Activated CD4-positive, alpha-beta T cell treated with anti-CD3 and anti-CD28 coated beads for 36 hours (primary cell): ENCODE measurements at regions not wholly inside any gene's neighbourhood (a gene's known extent, or its start where the extent isn't known, plus 50 kb on each side); places are given as distances from the start of the nearest gene placed in this dataset.

ENCODE experiments used
- ATAC-seq: fragments of 200-7000 bp; cut with Tn5 transposase; one replicate; pipeline ENCODE4 v1.10.0; 2021; ENCODE audit warnings: mild to moderate bottlenecking, moderate library complexity
- CTCF ChIA-PET: fragments of 350-600 bp; sonication (Branson Sonifier 250); formaldehyde crosslinking; loops from one replicate; lab custom pipeline; 2021; ENCODE audit warnings: antibody characterized with exemption; lab: Charles Lee
- POLR2A ChIA-PET: fragments of 350-600 bp; sonication (Branson Sonifier 250); formaldehyde crosslinking; loops from one replicate; lab custom pipeline; 2021; ENCODE audit warnings: antibody characterized with exemption, inconsistent platforms; lab: Charles Lee
- DNase-seq: peaks from one replicate; pipeline ENCODE4 v3.0.0-alpha.2; 2020
- H3K27ac Mint-ChIP-seq: one replicate; pipeline ENCODE4 v1.8.0; 2021; ENCODE audit warnings: mixed read lengths
- H3K27me3 Mint-ChIP-seq: one replicate; pipeline ENCODE4 v1.8.0; 2021; ENCODE audit warnings: mixed read lengths
- H3K36me3 Mint-ChIP-seq: one replicate; pipeline ENCODE4 v1.8.0; 2021; ENCODE audit warnings: low read depth, mixed read lengths
- H3K4me1 Mint-ChIP-seq: one replicate; pipeline ENCODE4 v1.8.0; 2021; ENCODE audit warnings: mixed read lengths
- H3K4me3 Mint-ChIP-seq: one replicate; pipeline ENCODE4 v1.8.0; 2021; ENCODE audit warnings: mild to moderate bottlenecking, moderate library complexity, mixed read lengths
- H3K9me3 Mint-ChIP-seq: one replicate; pipeline ENCODE4 v1.8.0; 2021; ENCODE audit warnings: low read depth, mixed read lengths
- intact Hi-C, 2 experiments: fragments of 100-400 bp; cut with DNase I in 1 of 2; cut with micrococcal nuclease in 1 of 2; formaldehyde crosslinking; loops; one replicate each; pipeline versions ENCODE4 v1.14.2 to v1.15.1; 2022 to 2024; cut with DNase I, micrococcal nuclease

- H3K36me3 Mint-ChIP-seq, result no peaks in the 10 kb centered on the region
- ATAC-seq (no peak), DNase-seq (no peak)
- H3K4me1 Mint-ChIP-seq, result no peaks in the 10 kb centered on the region
- CTCF ChIA-PET, result no interaction called here
- H3K27ac Mint-ChIP-seq, result no peak overlapping the region
- intact Hi-C loops, result no loop called here
- H3K4me3 Mint-ChIP-seq, result no peak overlapping the region
- POLR2A ChIA-PET, result no interaction called here
- H3K9me3 Mint-ChIP-seq, result no peaks in the 10 kb centered on the region
- H3K27me3 Mint-ChIP-seq, result peaks cover 9% of the 10 kb centered on the region
Observed at GRCh38 chr4:185931375-185931774, 119.4 kb upstream of the SORBS2 start.

GRCh38 chr4:185931986-185932385 lies 120.0 kb upstream of the SORBS2 start:
- POLR2A ChIA-PET, result no interaction called here
- Mint-ChIP-seq H3K36me3 (no peaks in the 10 kb centered on the region), H3K27me3 (peaks cover 9% of the 10 kb centered on the region), H3K4me3 (no peak overlapping the region), H3K9me3 (no peaks in the 10 kb centered on the region), H3K27ac (no peak overlapping the region), H3K4me1 (no peaks in the 10 kb centered on the region)
- intact Hi-C loops, result no loop called here
- DNase-seq (no peak), ATAC-seq (no peak)
- CTCF ChIA-PET, result no interaction called here

GRCh38 chr4:185932491-185932890 lies 120.5 kb upstream of the SORBS2 start:
- H3K9me3 Mint-ChIP-seq, result no peaks in the 10 kb centered on the region
- no peaks in the 10 kb centered on the region for H3K36me3 Mint-ChIP-seq

GRCh38 chr4:185933078-185933581 lies 121.1 kb upstream of the SORBS2 start:
- no peak overlapping the region for H3K4me3 Mint-ChIP-seq
- no peak for ATAC-seq
- CTCF ChIA-PET, result no interaction called here
- DNase-seq, result no peak
- H3K27ac Mint-ChIP-seq, result no peak overlapping the region
- POLR2A ChIA-PET, result no interaction called here
- no peaks in the 10 kb centered on the region for H3K4me1 Mint-ChIP-seq
- intact Hi-C loops, result no loop called here
- H3K36me3 Mint-ChIP-seq, result no peaks in the 10 kb centered on the region
- H3K9me3 Mint-ChIP-seq, result no peaks in the 10 kb centered on the region
- H3K27me3 Mint-ChIP-seq, result peaks cover 9% of the 10 kb centered on the region

More at GRCh38 chr4:185932491-185932890, 120.5 kb upstream of the SORBS2 start:
- intact Hi-C loops, result no loop called here
- Mint-ChIP-seq H3K4me1 (no peaks in the 10 kb centered on the region), H3K27ac (no peak overlapping the region), H3K27me3 (peaks cover 9% of the 10 kb centered on the region), H3K4me3 (no peak overlapping the region)
- ATAC-seq (no peak), DNase-seq (no peak)
- POLR2A ChIA-PET, result no interaction called here
- CTCF ChIA-PET, result no interaction called here

GRCh38 chr4:185936650-185937376 lies 124.8 kb upstream of the SORBS2 start:
- H3K27ac Mint-ChIP-seq, result no peak overlapping the region
- DNase-seq, result no peak
- intact Hi-C loops, result no loop called here
- ChIA-PET CTCF (no interaction called here), POLR2A (interaction anchor here (0.7 kb wide), 1 partner anchor 194 kb away, joined by 3 read pairs; no protein-coding TSS in a partner anchor)
- H3K9me3 Mint-ChIP-seq, result no peaks in the 10 kb centered on the region
- H3K36me3 Mint-ChIP-seq, result no peaks in the 10 kb centered on the region
- H3K4me3 Mint-ChIP-seq, result no peak overlapping the region
- peaks cover 7% of the 10 kb centered on the region for H3K27me3 Mint-ChIP-seq
- no peak for ATAC-seq
- H3K4me1 Mint-ChIP-seq, result no peaks in the 10 kb centered on the region

GRCh38 chr4:185938654-185939053 lies 126.7 kb upstream of the SORBS2 start:
- POLR2A ChIA-PET, result no interaction called here
- Mint-ChIP-seq H3K4me1 (no peaks in the 10 kb centered on the region), H3K4me3 (no peak overlapping the region), H3K36me3 (no peaks in the 10 kb centered on the region), H3K27ac (no peak overlapping the region), H3K27me3 (peaks cover 4% of the 10 kb centered on the region), H3K9me3 (no peaks in the 10 kb centered on the region)
- DNase-seq (no peak), ATAC-seq (no peak)
- intact Hi-C loops, result no loop called here
- CTCF ChIA-PET, result no interaction called here

GRCh38 chr4:185941461-185941860 lies 127.5 kb upstream of the TLR3 start:
- Mint-ChIP-seq H3K4me1 (no peaks in the 10 kb centered on the region), H3K4me3 (no peak overlapping the region), H3K27ac (no peak overlapping the region), H3K27me3 (peaks cover 4% of the 10 kb centered on the region), H3K9me3 (no peaks in the 10 kb centered on the region), H3K36me3 (no peaks in the 10 kb centered on the region)
- DNase-seq, result no peak
- intact Hi-C loops, result no loop called here
- no peak for ATAC-seq
- POLR2A ChIA-PET, result no interaction called here
- CTCF ChIA-PET, result no interaction called here

DNA sequence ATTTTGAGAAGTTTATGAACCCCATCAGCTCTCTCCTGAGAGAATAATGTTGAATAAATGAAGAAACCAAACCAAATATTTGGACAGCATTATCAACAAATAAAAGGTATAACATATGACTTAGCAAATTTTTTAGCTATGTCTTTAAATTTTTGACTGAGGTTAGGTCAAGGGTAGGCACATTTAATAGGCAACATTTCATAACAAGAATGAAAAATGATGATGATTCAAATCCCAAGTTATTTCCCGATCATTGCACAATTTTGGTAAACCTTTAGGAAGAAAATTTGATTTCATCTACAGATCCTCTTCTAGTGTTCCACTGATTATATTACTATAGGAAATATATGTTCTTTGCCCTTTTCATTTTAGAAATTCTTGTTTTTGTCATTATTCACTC lies 123.7 kb upstream of the TLR3 start:
- Mint-ChIP-seq H3K27ac (no peak overlapping the region), H3K36me3 (no peaks in the 10 kb centered on the region), H3K9me3 (no peaks in the 10 kb centered on the region), H3K4me1 (no peaks in the 10 kb centered on the region), H3K27me3 (peaks cover 6% of the 10 kb centered on the region), H3K4me3 (no peak overlapping the region)
- intact Hi-C loops, result no loop called here
- ChIA-PET POLR2A (no interaction called here), CTCF (interaction anchor here (0.6 to 0.7 kb wide), 2 partner anchors 10 to 15 kb away, joined by 3 to 4 read pairs; no protein-coding TSS in a partner anchor)
- no peak for ATAC-seq
- no peak for DNase-seq

DNA sequence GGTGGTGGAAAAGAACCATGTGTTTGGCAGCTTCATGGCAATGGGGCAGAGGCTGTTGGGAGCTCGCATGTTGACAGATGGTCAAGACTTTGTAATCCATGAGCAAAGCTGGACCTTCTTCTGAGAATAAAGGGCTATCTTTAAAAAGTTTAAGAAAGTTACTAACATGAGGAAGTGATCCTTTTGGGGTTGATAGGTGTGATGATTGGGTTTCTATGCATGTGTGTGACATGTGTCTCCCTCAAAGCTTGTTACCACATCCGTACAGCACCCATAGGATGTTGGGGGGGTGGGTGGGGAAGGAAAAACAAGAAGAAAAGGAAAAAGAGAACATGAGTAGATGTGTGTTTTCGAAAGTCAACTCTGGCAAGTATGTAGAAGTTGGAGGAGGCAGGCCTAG lies 123.0 kb upstream of the TLR3 start:
- H3K27me3 Mint-ChIP-seq, result peaks cover 6% of the 10 kb centered on the region
- ATAC-seq, result no peak
- no peak overlapping the region for H3K4me3 Mint-ChIP-seq
- intact Hi-C loops, result no loop called here
- no peak overlapping the region for H3K27ac Mint-ChIP-seq
- no peaks in the 10 kb centered on the region for H3K36me3 Mint-ChIP-seq
- CTCF ChIA-PET, result no interaction called here
- POLR2A ChIA-PET, result no interaction called here
- H3K9me3 Mint-ChIP-seq, result no peaks in the 10 kb centered on the region
- no peaks in the 10 kb centered on the region for H3K4me1 Mint-ChIP-seq
- DNase-seq, result no peak

DNA sequence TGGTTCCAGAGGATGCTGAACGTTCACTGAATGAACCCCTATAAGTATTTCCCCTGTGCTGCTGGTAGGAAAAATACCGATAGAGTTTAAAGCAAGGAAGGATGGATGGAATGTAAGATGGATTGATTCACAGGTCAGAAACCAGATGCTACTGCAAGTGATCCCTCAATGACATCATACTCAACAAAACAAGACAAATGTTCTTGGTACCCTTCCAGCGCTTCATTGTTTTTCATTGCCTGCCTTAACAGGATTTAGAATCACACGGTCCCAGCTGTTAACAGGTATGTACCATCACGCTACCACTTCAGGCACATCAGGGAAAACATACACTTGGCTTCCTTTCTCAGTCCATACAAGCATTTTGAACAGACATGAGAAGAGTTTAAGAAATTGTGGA lies 118.1 kb upstream of the TLR3 start:
- intact Hi-C loops, result no loop called here
- Mint-ChIP-seq H3K4me1 (no peaks in the 10 kb centered on the region), H3K27me3 (peaks cover 6% of the 10 kb centered on the region), H3K4me3 (no peak overlapping the region), H3K9me3 (no peaks in the 10 kb centered on the region), H3K36me3 (no peaks in the 10 kb centered on the region), H3K27ac (no peak overlapping the region)
- POLR2A ChIA-PET, result no interaction called here
- DNase-seq, result no peak
- no peak for ATAC-seq
- CTCF ChIA-PET, result no interaction called here

GRCh38 chr4:185955151-185955770 lies 113.7 kb upstream of the TLR3 start:
- ChIA-PET POLR2A (no interaction called here), CTCF (interaction anchor here (1.0 kb wide), 1 partner anchor 10 kb away, joined by 3 read pairs; no protein-coding TSS in a partner anchor)
- Mint-ChIP-seq H3K36me3 (no peaks in the 10 kb centered on the region), H3K9me3 (no peaks in the 10 kb centered on the region), H3K27me3 (peaks cover 10% of the 10 kb centered on the region), H3K4me1 (no peaks in the 10 kb centered on the region), H3K4me3 (no peak overlapping the region), H3K27ac (no peak overlapping the region)
- DNase-seq, result no peak
- intact Hi-C loops, result no loop called here
- ATAC-seq, result no peak
